ENCODE measurements at regions not wholly inside any gene's neighbourhood (a gene's known extent, or its start where the extent isn't known, plus 50 kb on each side); places are given as distances from the start of the nearest gene placed in this dataset.

DNA sequence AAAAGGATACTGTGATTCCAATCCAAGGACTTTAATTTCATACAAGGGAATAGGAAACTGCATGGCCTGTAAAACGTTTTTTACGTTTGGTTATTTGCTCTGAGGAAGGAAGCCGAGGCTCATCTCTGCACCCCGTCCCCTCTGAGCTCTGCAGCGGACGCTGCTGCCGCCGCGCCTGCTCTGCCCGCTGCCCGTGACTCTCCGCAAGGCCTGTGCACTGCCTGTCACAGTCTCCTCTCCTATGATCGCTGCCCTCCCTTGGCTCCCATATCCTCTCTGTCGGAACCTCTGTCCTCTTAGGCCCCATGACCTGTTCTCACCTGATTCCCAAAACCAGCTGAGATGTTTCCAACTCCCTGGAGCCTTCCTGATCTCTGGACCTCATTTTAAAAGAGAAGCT lies 320.3 kb upstream of the ZNF32 start:
- Mint-ChIP-seq H3K4me1 (ENCODE audit: low read depth) (no peaks in the 10 kb centered on the region), H3K27me3 (peaks cover 11% of the 10 kb centered on the region), H3K9me3 (ENCODE audit: low read depth) (no peaks in the 10 kb centered on the region), H3K36me3 (ENCODE audit: insufficient read depth) (no peaks in the 10 kb centered on the region), H3K27ac (peak overlapping the region; percentile 3), H3K4me3 (ENCODE audit: low read depth) (no peak overlapping the region)
- no peak for DNase-seq (ENCODE audit: low spot score, unreplicated experiment)
- TF ChIP-seq, protein P1, sequence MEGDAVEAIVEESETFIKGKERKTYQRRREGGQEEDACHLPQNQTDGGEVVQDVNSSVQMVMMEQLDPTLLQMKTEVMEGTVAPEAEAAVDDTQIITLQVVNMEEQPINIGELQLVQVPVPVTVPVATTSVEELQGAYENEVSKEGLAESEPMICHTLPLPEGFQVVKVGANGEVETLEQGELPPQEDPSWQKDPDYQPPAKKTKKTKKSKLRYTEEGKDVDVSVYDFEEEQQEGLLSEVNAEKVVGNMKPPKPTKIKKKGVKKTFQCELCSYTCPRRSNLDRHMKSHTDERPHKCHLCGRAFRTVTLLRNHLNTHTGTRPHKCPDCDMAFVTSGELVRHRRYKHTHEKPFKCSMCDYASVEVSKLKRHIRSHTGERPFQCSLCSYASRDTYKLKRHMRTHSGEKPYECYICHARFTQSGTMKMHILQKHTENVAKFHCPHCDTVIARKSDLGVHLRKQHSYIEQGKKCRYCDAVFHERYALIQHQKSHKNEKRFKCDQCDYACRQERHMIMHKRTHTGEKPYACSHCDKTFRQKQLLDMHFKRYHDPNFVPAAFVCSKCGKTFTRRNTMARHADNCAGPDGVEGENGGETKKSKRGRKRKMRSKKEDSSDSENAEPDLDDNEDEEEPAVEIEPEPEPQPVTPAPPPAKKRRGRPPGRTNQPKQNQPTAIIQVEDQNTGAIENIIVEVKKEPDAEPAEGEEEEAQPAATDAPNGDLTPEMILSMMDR (IDR thresholded peaks at IDR 0.05; ENCODE audit: unreplicated experiment) = no peak

DNA sequence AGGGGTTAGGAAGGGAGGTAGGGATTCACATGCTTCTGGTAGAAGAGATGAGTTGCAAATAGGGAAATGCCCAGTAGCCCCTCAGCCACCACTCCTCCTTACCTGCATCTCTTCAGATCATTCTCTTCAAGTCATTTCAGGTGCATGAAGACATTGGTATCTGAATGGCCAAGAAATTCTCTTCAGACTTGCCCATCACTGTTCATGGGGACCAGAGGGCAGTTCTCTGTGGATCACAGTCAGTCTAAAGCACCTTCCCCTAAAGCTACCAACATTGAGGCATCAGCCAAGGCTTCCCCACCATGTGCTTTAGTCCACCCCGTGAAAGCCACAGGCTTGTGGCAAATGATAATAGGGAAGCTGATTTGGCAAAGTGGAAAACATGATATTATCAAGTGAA lies 319.4 kb upstream of the ZNF32 start:
- Mint-ChIP-seq H3K27me3 (peaks cover 11% of the 10 kb centered on the region), H3K27ac (no peak overlapping the region), H3K4me1 (ENCODE audit: low read depth) (no peaks in the 10 kb centered on the region), H3K36me3 (ENCODE audit: insufficient read depth) (no peaks in the 10 kb centered on the region), H3K4me3 (ENCODE audit: low read depth) (no peak overlapping the region), H3K9me3 (ENCODE audit: low read depth) (no peaks in the 10 kb centered on the region)
- TF ChIP-seq, protein P1 (IDR thresholded peaks at IDR 0.05; ENCODE audit: unreplicated experiment) = no peak
- no peak for DNase-seq (ENCODE audit: low spot score, unreplicated experiment)

DNA sequence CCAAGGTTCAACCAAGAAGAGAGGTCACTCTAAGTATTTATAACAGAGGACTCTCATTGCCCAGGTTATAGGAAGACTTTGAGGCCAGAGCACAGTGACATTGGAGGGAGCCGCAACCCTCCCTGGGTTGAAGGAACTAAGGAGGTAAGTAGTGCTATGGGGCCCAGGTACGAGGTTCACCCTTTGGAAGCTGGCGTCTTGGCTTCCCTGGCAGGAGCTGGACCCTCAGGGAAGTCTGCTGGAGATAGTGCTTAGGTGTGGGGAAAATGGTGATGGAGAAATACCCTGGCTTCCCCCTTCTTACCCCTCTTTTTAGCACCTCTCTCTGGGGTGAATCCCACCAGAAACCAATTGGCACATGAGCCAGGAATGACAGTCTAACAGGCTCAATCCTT lies 317.9 kb upstream of the ZNF32 start:
- Mint-ChIP-seq H3K36me3 (ENCODE audit: insufficient read depth) (no peaks in the 10 kb centered on the region), H3K4me3 (ENCODE audit: low read depth) (no peak overlapping the region), H3K27ac (no peak overlapping the region), H3K27me3 (peaks cover 13% of the 10 kb centered on the region), H3K9me3 (ENCODE audit: low read depth) (no peaks in the 10 kb centered on the region), H3K4me1 (ENCODE audit: low read depth) (no peaks in the 10 kb centered on the region)
- TF ChIP-seq, protein P1 (IDR thresholded peaks at IDR 0.05; ENCODE audit: unreplicated experiment) = no peak
- no peak for DNase-seq (ENCODE audit: low spot score, unreplicated experiment)

DNA sequence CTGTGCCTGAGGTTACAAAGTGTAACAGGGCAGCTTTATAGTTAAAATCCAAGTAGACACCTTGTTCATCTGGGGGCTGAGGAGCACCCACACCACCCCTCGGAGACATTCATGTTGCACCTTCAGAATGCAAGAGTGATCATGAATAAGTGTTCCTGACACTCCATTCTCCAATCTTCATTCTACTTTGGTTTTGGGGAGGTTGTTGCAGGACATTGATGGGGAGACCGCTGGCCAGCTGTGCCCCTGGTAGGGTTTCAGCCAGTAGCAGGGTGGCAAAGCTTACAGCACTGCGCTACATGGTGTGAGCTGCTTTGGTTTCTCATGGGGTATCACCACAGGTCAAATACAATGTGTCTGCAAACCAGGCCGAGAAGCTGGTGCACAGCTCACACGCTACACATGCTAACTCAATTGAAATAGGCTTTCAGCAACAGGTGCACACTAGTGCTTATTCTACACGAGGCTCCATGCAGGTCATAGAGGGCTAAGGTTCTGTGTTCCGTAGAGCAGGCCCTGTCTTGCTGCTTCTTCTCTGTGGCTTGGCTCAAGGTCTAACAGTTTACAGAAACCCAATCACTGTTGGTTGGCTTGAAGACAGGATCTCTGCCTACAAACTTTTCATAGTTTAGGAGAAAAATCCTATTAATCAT lies 317.4 kb upstream of the ZNF32 start:
- H3K4me3 Mint-ChIP-seq (ENCODE audit: low read depth) = no peak overlapping the region
- TF ChIP-seq, protein P1 (IDR thresholded peaks at IDR 0.05; ENCODE audit: unreplicated experiment) = no peak
- no peaks in the 10 kb centered on the region for H3K9me3 Mint-ChIP-seq (ENCODE audit: low read depth)
- no peak for DNase-seq (ENCODE audit: low spot score, unreplicated experiment)
- H3K4me1 Mint-ChIP-seq (ENCODE audit: low read depth) = no peaks in the 10 kb centered on the region
- H3K27ac Mint-ChIP-seq = no peak overlapping the region
- peaks cover 13% of the 10 kb centered on the region for H3K27me3 Mint-ChIP-seq
- no peaks in the 10 kb centered on the region for H3K36me3 Mint-ChIP-seq (ENCODE audit: insufficient read depth)

DNA sequence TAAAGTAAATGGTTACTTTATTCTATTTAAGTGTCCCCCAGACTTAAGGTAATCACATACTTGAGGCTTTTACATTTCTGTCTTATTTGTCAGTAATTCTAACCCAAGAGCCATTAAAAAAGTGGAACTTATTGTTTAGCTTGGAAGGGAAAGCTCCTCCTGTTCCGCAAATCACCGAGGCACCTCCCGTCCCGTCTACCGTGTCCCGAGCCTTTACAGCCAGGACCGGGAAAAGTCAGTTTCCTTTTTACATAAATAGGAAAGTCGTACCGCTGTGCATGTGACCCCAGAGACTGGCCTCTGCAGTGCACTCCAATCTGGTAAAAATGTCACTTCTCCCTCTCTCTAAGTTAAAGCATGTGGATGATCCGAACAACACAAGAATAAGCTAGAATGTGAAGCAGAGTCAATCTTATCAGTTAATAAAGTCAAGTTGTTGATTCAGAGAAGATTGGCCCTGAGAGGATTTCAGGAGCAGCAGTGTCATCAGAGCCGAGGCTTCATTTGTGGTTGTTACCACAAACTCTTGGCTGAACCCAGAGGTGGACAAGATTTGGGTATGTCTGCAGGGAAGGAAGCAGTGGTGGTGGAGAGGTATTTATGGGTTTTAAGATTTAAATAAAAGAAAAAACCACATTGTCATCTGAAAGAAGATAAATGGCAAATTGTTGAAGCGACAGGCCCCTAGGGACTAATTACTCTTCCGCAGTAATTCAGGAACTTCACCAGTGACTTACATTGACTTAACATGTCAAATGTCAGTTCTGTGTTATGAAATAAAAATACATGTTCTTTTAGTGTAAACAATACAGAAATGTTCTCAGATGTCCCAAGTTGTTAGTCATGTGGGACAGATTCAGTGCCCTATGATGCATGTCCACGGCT lies 316.6 kb upstream of the ZNF32 start:
- no peak overlapping the region for H3K27ac Mint-ChIP-seq
- H3K36me3 Mint-ChIP-seq (ENCODE audit: insufficient read depth) = no peaks in the 10 kb centered on the region
- TF ChIP-seq, protein P1 (IDR thresholded peaks at IDR 0.05; ENCODE audit: unreplicated experiment) = no peak
- H3K4me1 Mint-ChIP-seq (ENCODE audit: low read depth) = no peaks in the 10 kb centered on the region
- no peaks in the 10 kb centered on the region for H3K9me3 Mint-ChIP-seq (ENCODE audit: low read depth)
- H3K27me3 Mint-ChIP-seq = peaks cover 13% of the 10 kb centered on the region
- DNase-seq (ENCODE audit: low spot score, unreplicated experiment) = no peak
- no peak overlapping the region for H3K4me3 Mint-ChIP-seq (ENCODE audit: low read depth)
